Stimulated activated naive CD4-positive, alpha-beta T cell treated with Interleukin-2 at 50 U/mL for 16 hours (primary cell): ENCODE measurements at regions not wholly inside any gene's neighbourhood (a gene's known extent, or its start where the extent isn't known, plus 50 kb on each side); places are given as distances from the start of the nearest gene placed in this dataset.
"Not testable (repeated sequence)": the region's sequence is repeated elsewhere in the genome, so short reads cannot be mapped to it uniquely, and the experiment has no call there.

Experiments
- DNase-seq: peaks from one replicate; lab custom pipeline; 2025; lab: John Stamatoyannopoulos, UW

DNA sequence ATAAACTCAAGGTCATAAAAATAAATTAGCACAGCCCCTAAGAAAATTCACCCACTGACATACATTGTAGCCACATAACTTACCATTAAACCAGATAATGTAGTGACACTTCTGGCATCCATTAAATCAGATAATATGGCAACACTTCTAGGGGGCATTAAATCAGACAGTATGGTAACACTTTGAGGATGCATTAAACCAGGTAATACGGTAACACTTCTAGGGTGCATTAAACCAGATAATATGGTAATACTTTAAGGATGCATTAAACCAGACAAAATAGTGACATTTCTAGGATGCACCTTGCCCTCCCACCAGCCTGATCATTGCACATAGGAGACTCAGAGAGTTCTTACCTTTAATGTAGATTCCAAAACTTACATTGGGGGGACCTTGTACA, 1220.5 kb upstream of the TMEM132C start:
- DNase-seq = no peak

GRCh38 chr12:127048057-127048456, 1218.9 kb upstream of the TMEM132C start:
- DNase-seq = no peak

DNA sequence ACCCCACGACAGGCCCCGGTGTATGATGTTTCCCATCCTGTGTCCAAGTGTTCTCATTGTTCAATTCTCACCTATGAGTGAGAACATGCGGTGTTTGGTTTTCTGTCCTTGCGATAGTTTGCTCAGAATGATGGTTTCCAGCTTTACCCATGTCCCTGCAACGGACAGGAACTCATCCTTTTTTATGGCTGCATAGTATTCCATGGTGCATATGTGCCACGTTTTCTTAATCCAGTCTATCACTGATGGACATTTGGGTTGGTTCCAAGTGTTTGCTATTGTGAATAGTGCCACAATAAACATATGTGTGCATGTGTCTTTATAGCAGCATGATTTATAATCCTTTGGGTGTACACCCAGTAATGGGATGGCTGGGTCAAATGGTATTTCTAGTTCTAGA, 1218.4 kb upstream of the TMEM132C start:
- DNase-seq = not testable (repeated sequence)

DNA sequence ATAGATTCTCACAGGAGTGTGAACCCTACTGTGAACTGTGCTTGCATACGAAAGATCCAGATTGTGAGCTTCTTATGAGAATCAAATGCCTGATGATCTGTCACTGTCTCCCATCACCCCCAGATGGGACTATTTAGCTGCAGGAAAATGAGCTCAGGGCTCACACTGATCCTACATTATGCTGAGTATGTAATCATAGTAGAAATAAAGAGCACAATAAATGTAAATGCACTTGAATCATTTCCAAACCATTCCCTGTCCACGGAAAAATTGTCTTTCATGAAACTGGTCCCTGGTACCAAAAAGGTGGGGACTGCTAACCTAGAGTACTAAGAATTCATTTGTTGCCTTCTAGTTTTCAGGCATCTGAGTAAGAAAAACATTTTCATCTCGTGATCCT, 1215.8 kb upstream of the TMEM132C start:
- no peak for DNase-seq

DNA sequence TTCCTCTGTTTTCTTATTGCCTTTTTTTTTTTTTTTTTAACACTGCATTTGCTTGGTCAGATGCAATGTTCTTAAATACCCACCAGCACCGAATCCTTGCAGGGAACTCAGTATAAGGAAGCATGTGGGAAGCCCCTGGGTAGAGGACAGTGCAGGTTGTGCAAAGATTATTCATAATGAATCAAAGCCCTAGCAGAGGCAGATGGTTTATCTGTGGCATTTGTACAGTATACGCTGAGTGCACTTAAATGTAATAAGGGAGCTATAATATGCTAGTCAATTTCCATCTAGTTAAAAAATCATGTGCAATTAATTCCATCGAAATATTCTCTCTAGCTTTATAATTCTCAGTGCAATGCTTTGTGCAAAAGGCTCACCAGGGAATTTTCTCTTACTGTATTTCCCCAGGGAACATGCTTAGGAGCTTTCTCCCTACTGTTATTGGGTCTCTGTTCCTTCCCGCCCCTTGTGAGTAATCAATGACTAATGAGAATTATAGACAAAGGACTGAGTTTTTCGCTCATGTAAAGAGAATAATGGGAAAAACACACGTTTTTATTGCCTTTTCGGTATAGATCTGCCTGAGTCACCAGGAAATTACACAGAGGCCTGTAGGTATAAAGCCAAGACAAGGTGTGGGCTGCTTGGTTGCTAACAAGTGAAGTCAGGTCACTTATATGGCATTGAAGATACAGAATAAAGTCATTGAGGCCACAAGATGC, 1214.3 kb upstream of the TMEM132C start:
- no peak for DNase-seq

- no peak for DNase-seq
Observed at GRCh38 chr12:127054531-127054930, 1212.4 kb upstream of the TMEM132C start.

- no peak for DNase-seq
Observed at GRCh38 chr12:127060310-127060847, 1206.6 kb upstream of the TMEM132C start.

DNA sequence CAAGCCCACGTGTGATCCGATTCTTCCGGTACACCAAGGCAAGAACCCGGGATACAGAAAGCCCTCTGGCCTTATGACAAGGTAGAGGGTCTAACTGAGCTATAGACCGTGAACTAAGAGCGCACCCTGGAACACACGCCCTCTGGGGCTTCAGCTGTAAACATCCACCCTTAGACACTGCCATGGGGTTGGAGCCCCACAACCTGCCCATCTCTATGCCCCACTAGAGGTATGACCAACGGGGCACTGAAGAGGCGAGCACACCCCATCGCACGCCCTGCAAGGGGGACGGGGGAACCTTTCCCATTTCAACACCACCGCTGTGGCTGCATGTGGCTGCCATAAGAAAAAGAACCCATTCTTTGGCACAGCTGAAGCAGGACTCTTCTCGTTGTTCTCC, 1206.0 kb upstream of the TMEM132C start:
- DNase-seq = no peak

GRCh38 chr12:127063339-127064072, 1203.5 kb upstream of the TMEM132C start:
- no peak for DNase-seq

GRCh38 chr12:127064207-127064606, 1202.8 kb upstream of the TMEM132C start:
- no peak for DNase-seq

DNA sequence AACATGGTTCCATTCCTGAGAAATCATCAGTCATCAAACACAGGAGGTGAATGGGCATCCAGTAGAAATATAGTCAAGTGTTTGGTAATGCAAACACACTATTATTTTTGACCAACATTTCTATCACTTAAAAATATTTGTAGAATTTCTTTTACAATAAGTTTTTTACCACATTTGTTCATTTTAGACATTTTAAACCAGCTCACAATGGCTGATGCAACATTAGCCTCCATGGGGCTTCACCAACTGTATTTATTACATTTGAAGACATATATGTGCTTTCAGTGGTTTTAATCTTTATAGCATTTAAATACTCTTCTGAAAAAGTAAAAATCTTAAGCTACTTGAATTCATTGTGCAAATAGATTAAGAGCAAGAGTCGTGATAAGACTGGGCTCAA, 1201.4 kb upstream of the TMEM132C start:
- no peak for DNase-seq

GRCh38 chr12:127070515-127071157, 1196.3 kb upstream of the TMEM132C start:
- DNase-seq = no peak

- DNase-seq = no peak
Observed at GRCh38 chr12:127074161-127074560, 1192.8 kb upstream of the TMEM132C start.

DNA sequence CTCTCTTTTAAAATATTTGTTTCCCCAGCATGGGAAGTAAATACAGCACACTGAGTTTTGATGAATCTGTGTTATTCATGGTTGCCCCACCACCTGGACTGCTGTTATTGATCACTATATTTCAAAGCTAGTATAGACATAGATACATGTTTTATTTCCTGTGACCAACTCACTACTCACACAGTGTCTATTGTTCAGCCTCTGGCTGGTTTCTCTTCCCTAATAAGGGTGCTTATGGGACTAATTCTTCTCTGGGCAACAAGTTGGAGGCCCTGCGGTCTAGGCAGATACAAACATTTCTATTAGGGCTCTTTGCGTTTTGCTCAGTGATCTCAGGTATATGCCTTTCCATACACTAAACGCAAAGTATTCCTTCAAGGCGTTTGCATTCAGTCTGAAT, 1191.0 kb upstream of the TMEM132C start:
- no peak for DNase-seq

DNA sequence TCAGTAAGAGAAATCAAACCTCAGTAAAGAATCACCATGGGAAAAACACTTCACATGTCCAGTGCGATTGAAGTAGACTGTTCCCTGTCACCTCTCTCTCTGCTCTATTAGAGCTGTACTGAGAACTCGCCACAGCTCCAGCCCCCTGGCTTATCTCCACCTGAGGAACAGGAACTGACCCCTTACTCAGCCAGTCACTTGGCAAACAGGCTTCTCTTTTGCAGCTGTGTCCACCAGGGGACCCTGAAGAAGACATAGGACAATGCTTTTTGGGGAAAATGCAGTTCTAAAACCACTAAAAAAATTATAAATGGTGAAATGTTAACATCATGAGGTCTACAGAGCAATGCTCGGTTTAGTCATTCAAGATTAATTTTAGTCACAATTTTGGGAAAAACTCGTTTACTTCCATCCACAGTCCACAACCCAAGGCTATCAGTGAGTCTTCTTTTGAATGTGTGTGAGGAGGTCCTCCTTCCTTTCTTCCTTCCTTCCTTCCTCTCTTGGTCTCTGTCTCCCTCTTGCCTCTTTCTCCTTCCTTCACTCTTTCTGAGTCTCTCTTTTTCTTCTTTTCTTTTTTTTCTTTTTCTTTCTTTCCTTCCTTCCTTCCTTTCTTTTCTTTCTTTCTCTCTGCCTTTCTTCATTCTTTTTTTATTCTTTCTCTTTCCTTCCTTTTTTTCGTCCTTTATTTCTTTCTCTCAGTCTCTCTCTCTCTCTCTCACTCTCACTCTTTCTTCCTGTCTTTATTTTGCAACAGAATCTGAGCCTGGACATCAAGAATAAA, 1189.5 kb upstream of the TMEM132C start:
- no peak for DNase-seq

- DNase-seq = no peak
Observed at GRCh38 chr12:127078577-127079350, 1188.2 kb upstream of the TMEM132C start.

DNA sequence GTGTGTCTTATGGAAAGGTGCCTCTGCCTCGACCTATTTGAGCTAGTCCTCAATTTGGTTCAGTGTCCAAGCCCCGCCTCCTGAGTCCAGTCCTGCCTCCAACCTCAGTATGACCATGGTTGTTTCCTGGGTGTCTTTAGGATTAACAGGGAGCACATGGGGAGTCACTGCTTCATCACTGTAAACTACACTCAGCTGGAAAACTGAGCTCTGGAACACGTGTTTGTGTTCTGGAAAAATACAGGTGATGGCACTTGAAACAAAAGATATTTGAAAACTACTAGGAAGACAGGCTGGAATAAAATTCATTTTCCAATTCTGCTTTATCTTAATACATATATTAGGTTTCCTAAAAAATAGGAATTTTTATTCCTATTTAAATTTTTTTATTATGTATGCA, 1187.3 kb upstream of the TMEM132C start:
- DNase-seq = no peak

- no peak for DNase-seq
Observed at GRCh38 chr12:127081058-127081457, 1185.9 kb upstream of the TMEM132C start.

GRCh38 chr12:127083008-127083949, 1183.7 kb upstream of the TMEM132C start:
- no peak for DNase-seq

GRCh38 chr12:127101076-127101475, 1165.9 kb upstream of the TMEM132C start:
- DNase-seq = no peak
